Fibroblast of skin of right biceps (primary cell): ENCODE measurements at regions not wholly inside any gene's neighbourhood (a gene's known extent, or its start where the extent isn't known, plus 50 kb on each side); places are given as distances from the start of the nearest gene placed in this dataset.

Experiments
- DNase-seq: peaks from one replicate; pipeline ENCODE4 v3.0.0-alpha.2; 2013

GRCh38 chr6:147717991-147718390 lies 209.5 kb downstream of the SAMD5 start:
- DNase-seq, result no peak

GRCh38 chr6:147722158-147722557 lies 213.7 kb downstream of the SAMD5 start:
- DNase-seq, result no peak

- DNase-seq, result no peak
These were observed 216.0 kb downstream of the SAMD5 start for GRCh38 chr6:147724454-147724853.

GRCh38 chr6:147726342-147726741 lies 217.9 kb downstream of the SAMD5 start:
- DNase-seq, result no peak

- DNase-seq, result no peak
These were observed 220.4 kb downstream of the SAMD5 start for GRCh38 chr6:147728903-147729302.

GRCh38 chr6:147733686-147734085 lies 225.2 kb downstream of the SAMD5 start:
- DNase-seq, result no peak

GRCh38 chr6:147734151-147734550 lies 225.7 kb downstream of the SAMD5 start:
- DNase-seq, result no peak

GRCh38 chr6:147735924-147736323 lies 227.4 kb downstream of the SAMD5 start:
- DNase-seq, result no peak

GRCh38 chr6:147737115-147737514 lies 228.6 kb downstream of the SAMD5 start:
- DNase-seq, result no peak

- DNase-seq, result no peak
These were observed 229.6 kb downstream of the SAMD5 start for GRCh38 chr6:147738099-147738498.

- DNase-seq, result peak; percentile 21
These were observed 230.1 kb downstream of the SAMD5 start for GRCh38 chr6:147738516-147739162.

GRCh38 chr6:147740326-147740725 lies 231.8 kb downstream of the SAMD5 start:
- no peak for DNase-seq

GRCh38 chr6:147740916-147741315 lies 232.4 kb downstream of the SAMD5 start:
- no peak for DNase-seq

GRCh38 chr6:147741389-147741788 lies 232.9 kb downstream of the SAMD5 start:
- peak; percentile 45 for DNase-seq

- DNase-seq, result no peak
These were observed 233.9 kb downstream of the SAMD5 start for GRCh38 chr6:147742440-147742839.

GRCh38 chr6:147744012-147744411 lies 235.5 kb downstream of the SAMD5 start:
- DNase-seq, result no peak

GRCh38 chr6:147749331-147749730 lies 240.8 kb downstream of the SAMD5 start:
- no peak for DNase-seq

GRCh38 chr6:147750413-147750812 lies 241.9 kb downstream of the SAMD5 start:
- DNase-seq, result no peak

- no peak for DNase-seq
These were observed 242.7 kb downstream of the SAMD5 start for GRCh38 chr6:147751232-147751631.

- peak; percentile 2 for DNase-seq
These were observed 244.4 kb downstream of the SAMD5 start for GRCh38 chr6:147752689-147753403.

- no peak for DNase-seq
These were observed 247.5 kb downstream of the SAMD5 start for GRCh38 chr6:147755999-147756398.

GRCh38 chr6:147756891-147757290 lies 248.4 kb downstream of the SAMD5 start:
- DNase-seq, result no peak

- DNase-seq, result no peak
These were observed 248.8 kb downstream of the SAMD5 start for GRCh38 chr6:147757291-147757690.

- DNase-seq, result peak; percentile 2
These were observed 249.8 kb downstream of the SAMD5 start for GRCh38 chr6:147758303-147758702.

- DNase-seq, result peak; percentile 19
These were observed 250.6 kb downstream of the SAMD5 start for GRCh38 chr6:147759093-147759492.
